DOHH2 (cell line): ENCODE measurements at regions not wholly inside any gene's neighbourhood (a gene's known extent, or its start where the extent isn't known, plus 50 kb on each side); places are given as distances from the start of the nearest gene placed in this dataset.

Experiments
- H3F3A ChIP-seq: fragments of 200-600 bp; sonication (generic), shearing (Covaris generic); 2 replicates; pipeline ENCODE4 v1.6.0; 2016; ENCODE audit warnings: antibody characterized with exemption, mild to moderate bottlenecking; ENCODE audit not compliant: control insufficient read depth, insufficient read depth
- H3K27ac ChIP-seq: fragments of 200-600 bp; sonication (generic); 2 replicates; pipeline ENCODE4 v1.5.1; 2014; ENCODE audit warnings: low read depth, mild to moderate bottlenecking, low read length, moderate library complexity
- H3K27me3 ChIP-seq: fragments of 200-600 bp; sonication (generic); 2 replicates; pipeline ENCODE4 v1.6.1; 2014; ENCODE audit warnings: mild to moderate bottlenecking, low read length, mixed read lengths; ENCODE audit not compliant: control insufficient read depth
- H3K36me3 ChIP-seq: fragments of 200-600 bp; sonication (generic); 2 replicates; pipeline ENCODE4 v1.6.1; 2014; ENCODE audit warnings: mild to moderate bottlenecking, low read length, moderate library complexity, mixed read lengths; ENCODE audit not compliant: control insufficient read depth
- H3K4me1 ChIP-seq: fragments of 200-600 bp; sonication (generic); 2 replicates; pipeline ENCODE4 v1.6.1; 2014; ENCODE audit warnings: mild to moderate bottlenecking, low read length, mixed read lengths; ENCODE audit not compliant: control insufficient read depth
- H3K4me2 ChIP-seq: fragments of 200-600 bp; sonication (generic); 2 replicates; pipeline ENCODE4 v1.6.0; 2014; ENCODE audit warnings: mild to moderate bottlenecking, low read length, moderate library complexity
- H3K4me3 ChIP-seq: fragments of 200-600 bp; sonication (generic); 2 replicates; pipeline ENCODE4 v1.5.1; 2014; ENCODE audit warnings: mild to moderate bottlenecking, low read length, mixed read lengths
- H3K79me2 ChIP-seq: fragments of 200-600 bp; sonication (generic); 2 replicates; pipeline ENCODE4 v1.6.1; 2014; ENCODE audit warnings: mild to moderate bottlenecking, low read length, mixed read lengths; ENCODE audit not compliant: control insufficient read depth
- H3K9me2 ChIP-seq: fragments of 200-600 bp; sonication (generic); replicated peaks from 2 replicates; pipeline ENCODE4 v1.6.1; 2014; ENCODE audit warnings: mild to moderate bottlenecking, low read length, mixed read lengths; ENCODE audit not compliant: control insufficient read depth
- H3K9me3 ChIP-seq: fragments of 200-600 bp; sonication (generic); 2 replicates; pipeline ENCODE4 v1.6.1; 2014; ENCODE audit warnings: antibody characterized with exemption, low read length, mixed read lengths; ENCODE audit not compliant: control insufficient read depth, insufficient read depth
- H4K20me1 ChIP-seq: fragments of 200-600 bp; sonication (generic); 2 replicates; pipeline ENCODE4 v1.6.0; 2014; ENCODE audit warnings: low read depth, mild to moderate bottlenecking, antibody characterized with exemption, low read length, moderate library complexity; ENCODE audit not compliant: control insufficient read depth, insufficient read depth
- CTCF ChIP-seq: fragments of 200-600 bp; sonication (generic); IDR thresholded peaks from one replicate; pipeline ENCODE4 v1.5.1; 2014; ENCODE audit warnings: antibody characterized with exemption, mild to moderate bottlenecking, low read depth, low read length; ENCODE audit not compliant: poor library complexity, severe bottlenecking
- EZH2phosphoT487 ChIP-seq: fragments of 200-600 bp; sonication (generic); IDR thresholded peaks from 2 replicates; pipeline ENCODE4 v1.6.1; 2017; ENCODE audit warnings: borderline replicate concordance, mild to moderate bottlenecking, antibody characterized with exemption, low read length, moderate library complexity, mixed read lengths

DNA sequence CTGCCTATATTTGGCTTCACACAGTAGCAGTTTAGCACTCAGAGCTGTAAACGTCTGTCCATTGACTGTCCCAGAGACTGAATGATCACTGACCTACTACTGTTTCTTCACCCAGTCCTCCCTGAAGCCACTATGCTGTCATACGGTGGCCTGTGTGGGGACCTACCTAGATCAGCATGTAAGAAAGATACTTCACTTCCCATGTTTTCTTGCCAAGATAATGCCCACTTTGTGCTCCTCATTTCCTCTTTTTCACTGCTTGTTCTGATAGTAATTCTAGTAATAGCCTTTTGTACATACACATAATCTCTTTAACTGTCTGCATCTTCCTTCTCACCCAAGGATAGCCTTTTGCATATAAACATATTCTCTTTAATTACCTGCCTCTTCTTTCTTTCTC lies 109.9 kb upstream of the TIAM2 start:
- Histone ChIP-seq H3K4me3 (no peak overlapping the region), H3F3A (0 out of 2 replicates have a peak, but pooled peaks cover 2% of the 10 kb centered on the region), H3K27me3 (no peaks in the 10 kb centered on the region), H3K79me2 (no peaks in the 10 kb centered on the region), H3K4me1 (no peaks in the 10 kb centered on the region), H3K27ac (no peak overlapping the region), H3K4me2 (no peak overlapping the region), H3K9me2 (no peaks in the 10 kb centered on the region), H3K36me3 (no peaks in the 10 kb centered on the region), H3K9me3 (no peaks in the 10 kb centered on the region), H4K20me1 (no peaks in the 10 kb centered on the region)
- TF ChIP-seq EZH2phosphoT487, result no peak
- TF ChIP-seq CTCF, result no peak

DNA sequence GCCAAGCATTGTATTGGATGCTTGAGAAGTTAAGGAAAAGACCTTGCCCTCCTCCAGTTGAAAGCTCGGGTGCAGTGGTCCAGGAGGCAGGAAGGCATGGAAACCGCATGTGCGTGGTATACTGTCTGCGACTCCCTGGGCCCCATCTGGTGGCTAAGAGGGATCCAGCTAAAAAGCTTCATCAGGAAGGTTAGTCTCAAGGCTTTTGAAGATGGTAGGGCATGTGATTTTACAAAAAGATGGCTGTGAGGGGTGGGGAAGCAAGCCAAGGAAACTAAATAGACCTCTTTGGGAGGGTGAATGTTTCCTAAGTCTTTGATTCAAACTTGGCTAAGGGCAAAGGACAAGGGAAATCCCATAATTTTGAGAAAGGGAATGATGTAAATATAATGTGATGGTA lies 109.1 kb upstream of the TIAM2 start:
- 0 out of 2 replicates have a peak, but pooled peaks cover 2% of the 10 kb centered on the region for H3F3A ChIP-seq
- H3K9me2 ChIP-seq, result no peaks in the 10 kb centered on the region
- no peaks in the 10 kb centered on the region for H3K9me3 ChIP-seq
- H3K4me2 ChIP-seq, result no peak overlapping the region
- no peaks in the 10 kb centered on the region for H4K20me1 ChIP-seq
- no peaks in the 10 kb centered on the region for H3K36me3 ChIP-seq
- H3K4me1 ChIP-seq, result no peaks in the 10 kb centered on the region
- H3K27ac ChIP-seq, result no peak overlapping the region
- no peaks in the 10 kb centered on the region for H3K79me2 ChIP-seq
- H3K27me3 ChIP-seq, result no peaks in the 10 kb centered on the region
- H3K4me3 ChIP-seq, result no peak overlapping the region
- no peak for TF ChIP-seq CTCF
- TF ChIP-seq EZH2phosphoT487, result no peak

DNA sequence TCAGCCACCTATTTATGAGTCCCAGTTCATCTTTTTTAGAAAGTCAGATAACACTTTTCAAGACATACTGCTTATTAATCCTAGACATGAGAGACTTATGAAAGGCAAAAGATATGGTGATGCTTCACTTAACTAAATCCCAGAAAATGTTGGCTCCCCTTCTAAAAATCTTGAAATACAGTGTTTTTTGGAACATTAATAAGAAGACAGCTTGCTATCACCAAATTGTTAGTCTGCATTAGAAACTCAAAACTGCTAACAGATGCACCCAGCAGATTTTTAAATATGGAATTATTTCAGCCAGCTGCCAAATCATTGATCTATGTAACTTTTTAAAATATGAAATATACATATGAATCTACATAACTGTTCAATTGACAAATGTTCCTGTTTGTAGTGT lies 108.6 kb upstream of the TIAM2 start:
- Histone ChIP-seq H3K4me1 (no peaks in the 10 kb centered on the region), H3K9me3 (no peaks in the 10 kb centered on the region), H3K79me2 (no peaks in the 10 kb centered on the region), H3K4me3 (no peak overlapping the region), H3K9me2 (no peaks in the 10 kb centered on the region), H3K4me2 (no peak overlapping the region), H3F3A (0 out of 2 replicates have a peak, but pooled peaks cover 2% of the 10 kb centered on the region), H3K36me3 (no peaks in the 10 kb centered on the region), H4K20me1 (no peaks in the 10 kb centered on the region), H3K27me3 (no peaks in the 10 kb centered on the region), H3K27ac (no peak overlapping the region)
- TF ChIP-seq EZH2phosphoT487 (no peak), CTCF (no peak)
